Fibroblast of skin of abdomen (primary cell): ENCODE measurements at regions not wholly inside any gene's neighbourhood (a gene's known extent, or its start where the extent isn't known, plus 50 kb on each side); places are given as distances from the start of the nearest gene placed in this dataset.

Source experiments
- DNase-seq: peaks from one replicate; pipeline ENCODE4 v3.0.0-alpha.2; 2013

DNA sequence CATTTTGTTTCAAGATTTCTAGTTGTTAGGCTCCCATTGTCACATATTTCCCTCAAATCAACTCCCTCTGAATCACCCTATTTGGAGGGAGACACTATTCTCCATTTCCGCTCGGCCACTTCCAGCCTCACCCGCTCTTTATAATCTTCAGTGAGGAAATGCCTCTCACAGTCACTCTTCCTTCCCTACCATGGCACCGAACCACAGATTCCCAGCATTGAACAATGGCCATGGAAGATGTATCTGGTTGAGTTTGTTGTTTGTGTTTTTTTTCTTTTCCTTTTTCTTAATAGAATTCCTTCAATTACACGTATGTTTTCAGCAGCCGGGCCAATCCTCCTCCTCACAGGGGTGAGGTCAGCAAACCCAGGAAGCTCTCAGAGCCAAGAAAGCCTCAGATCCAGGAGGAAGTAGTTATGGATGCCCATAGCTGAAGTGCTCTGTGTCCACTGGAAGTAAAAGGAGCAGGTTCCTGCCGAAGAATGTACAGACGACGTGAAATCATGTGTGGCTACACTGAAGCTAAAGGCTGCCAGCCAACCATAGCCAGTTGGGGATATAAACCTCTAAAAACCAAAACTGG lies 472.1 kb downstream of the FOXO1 start:
- no peak for DNase-seq

DNA sequence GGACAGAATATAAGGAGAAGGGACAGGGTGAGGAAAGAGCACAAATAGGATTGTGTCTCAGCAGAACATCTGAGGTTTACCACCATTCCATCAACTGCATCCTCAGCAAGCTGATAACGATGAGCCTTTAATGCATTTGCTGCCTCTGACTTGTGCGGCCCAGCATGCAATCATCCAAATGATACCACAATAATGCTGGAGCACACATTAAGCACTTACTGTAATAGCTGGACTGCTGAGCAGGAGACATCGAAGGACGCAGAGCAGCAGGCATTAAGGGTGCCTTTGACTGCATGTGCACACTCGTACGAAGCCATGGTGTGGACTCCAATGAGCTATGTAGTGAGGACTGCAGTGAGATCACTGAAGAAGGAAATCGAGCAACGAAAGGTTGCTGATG lies 469.4 kb downstream of the FOXO1 start:
- no peak for DNase-seq

- no peak for DNase-seq
Measured at GRCh38 chr13:40197936-40198595, 468.4 kb downstream of the FOXO1 start.

DNA sequence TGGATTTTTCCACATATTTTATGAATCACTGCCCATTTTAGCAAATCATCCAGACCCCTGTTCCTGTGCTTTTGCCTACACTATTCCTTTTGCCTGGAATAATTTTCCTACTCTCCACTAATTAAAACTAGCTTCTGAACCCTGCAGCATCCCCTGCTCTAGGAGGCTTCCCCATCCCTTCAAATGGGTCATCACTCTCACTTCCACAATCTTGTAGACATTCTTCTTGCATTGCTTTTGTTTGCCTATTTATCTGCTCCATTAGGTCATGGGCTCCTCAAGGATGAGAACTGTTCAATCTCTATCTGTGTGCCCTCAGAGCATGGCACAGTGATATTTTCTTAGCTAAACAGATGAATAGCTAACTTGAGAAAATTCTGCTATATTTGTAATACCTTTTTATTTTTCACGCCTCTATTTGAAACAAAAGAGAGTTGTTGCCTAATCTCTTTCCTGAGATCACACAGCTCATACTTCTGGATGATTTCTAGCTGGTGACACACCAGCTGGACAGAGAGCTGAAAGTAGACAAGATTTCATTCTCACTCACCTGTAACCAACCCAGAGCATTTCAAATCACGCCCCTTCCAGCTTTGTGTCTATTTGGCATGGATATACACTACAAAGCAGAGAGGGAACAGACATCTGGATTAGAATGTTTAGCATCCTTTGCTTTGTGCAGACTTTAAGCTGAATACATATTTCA lies 466.0 kb downstream of the FOXO1 start:
- DNase-seq: no peak

- no peak for DNase-seq
Measured at GRCh38 chr13:40204246-40204645, 462.2 kb downstream of the FOXO1 start.

- no peak for DNase-seq
Measured at GRCh38 chr13:40205771-40206240, 460.6 kb downstream of the FOXO1 start.

DNA sequence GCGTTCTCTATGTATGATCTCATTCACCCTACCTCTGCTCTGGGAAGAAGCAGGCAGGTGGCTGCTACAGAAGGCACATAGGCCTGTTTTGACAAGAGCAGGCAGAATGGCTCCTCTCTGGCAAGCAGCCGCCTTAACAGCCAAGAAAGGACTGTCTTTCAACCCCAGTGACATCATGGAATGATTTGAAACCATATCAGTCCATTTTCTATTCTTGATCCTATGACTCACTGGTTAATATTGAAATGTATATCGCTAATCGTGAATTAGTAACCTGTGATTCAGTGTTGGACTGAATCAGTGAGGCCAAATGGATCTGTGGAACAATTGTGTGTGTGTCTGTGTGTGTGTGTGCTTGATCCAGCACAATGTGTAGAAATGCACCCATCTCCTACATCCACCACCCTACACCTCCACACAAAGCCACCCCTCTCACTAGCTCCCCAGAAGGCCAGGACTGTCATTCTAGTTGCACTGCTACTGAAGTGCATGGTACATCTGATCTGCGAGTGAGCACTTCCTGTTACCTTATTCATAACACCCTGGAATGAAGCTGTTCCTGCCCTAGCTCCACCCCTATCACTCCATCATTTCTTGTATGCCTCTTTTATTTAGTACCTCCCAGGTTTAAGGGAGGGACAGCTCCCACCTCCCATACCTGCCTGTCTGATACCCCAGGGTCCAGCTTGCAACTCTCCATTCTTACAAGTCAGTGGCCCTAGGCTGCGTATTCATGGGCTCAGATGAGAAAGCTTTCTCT lies 460.0 kb downstream of the FOXO1 start:
- peak; percentile 18 for DNase-seq

DNA sequence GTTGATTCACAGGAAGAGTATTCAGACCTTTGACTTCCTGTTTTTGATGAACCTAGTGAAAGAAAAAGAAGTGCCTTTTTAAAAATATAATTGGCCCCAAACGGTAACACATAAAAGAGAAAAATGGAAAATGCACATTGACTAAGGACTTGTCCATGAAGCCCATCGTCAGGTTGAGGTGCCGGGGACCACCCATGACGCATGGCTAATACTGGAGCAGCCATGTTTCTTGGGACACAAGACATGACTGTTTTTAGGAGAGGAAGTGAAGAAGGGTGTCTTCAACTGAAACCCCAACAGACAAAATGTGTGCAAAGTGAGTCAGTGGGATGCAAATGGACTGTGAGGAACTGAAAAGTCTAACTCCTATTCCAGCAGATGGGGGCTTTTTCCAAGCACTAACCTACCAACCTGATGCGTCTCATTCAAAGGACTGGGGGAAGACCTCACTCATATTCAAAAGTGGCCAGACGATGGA lies 459.4 kb downstream of the FOXO1 start:
- DNase-seq: no peak

DNA sequence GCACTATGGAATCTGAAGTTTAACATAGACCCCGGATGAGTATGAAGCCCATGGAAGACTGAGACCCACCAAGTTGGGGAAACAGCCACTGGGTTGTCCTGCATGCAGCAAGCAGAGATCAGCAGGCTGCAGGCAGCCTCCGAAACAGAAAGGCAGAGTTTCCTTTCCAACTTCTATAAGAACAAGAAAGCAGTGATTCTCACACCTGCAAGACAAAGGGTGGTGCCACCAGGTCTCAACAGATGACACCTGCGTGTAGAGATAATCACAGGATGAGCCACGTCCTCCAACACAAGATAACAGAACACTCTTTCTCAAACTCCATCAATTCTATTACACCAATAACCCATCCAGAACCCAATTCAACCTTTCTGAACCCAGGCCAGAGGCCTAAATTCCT lies 457.9 kb downstream of the FOXO1 start:
- DNase-seq: no peak

DNA sequence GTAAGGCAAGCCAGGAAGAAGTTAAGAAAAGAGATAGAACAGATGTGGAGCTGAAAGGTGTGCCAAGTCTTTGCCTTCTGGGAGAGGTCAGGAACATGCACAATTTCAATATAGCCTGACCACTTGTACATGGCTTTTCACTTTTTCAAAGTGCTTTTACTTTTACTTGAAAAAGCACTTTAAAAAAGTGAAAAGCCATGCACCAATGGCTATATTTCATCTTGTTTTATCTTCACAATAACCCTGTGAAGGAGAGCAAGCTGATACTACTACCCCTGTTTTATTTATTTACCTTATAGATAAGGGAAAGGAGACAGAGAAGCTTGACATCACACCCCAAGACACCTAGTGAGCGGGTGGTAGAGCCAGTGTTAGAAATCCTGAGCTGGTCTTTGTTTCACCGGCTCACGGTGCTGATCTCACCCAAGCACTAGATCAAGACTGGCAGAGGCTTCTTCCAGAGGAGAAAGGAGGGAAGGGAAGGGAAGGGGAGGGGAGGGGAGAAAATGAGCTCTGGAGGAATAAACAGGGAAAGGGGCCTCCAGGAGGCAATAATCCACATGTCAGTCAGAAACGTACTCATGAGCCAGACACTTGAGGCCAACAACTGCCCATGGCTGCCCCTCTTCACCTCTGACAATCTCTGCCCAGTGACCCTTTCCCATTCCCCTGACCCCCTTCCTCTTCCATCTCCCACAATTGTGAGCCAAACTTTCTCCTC lies 455.4 kb downstream of the FOXO1 start:
- DNase-seq: no peak

DNA sequence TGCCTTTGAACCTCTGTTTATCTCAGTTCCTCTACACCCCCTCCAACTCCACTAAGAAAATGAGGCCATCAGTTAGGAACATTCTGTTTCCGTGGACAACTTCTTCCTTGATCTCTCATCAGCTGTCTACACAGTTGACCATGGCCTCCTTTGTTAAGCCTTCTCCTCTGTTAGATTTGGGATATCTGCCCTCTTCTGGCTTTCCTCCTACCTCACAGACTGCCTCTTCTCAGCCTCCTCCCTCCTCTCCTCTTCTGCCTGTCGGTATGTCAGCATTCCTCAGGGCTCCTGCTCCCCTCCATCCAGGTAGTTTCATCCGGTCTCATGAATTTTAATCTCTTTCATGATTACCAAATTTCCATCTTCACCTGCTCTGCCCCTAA lies 454.9 kb downstream of the FOXO1 start:
- no peak for DNase-seq

GRCh38 chr13:40213779-40214178 lies 452.7 kb downstream of the FOXO1 start:
- no peak for DNase-seq

DNA sequence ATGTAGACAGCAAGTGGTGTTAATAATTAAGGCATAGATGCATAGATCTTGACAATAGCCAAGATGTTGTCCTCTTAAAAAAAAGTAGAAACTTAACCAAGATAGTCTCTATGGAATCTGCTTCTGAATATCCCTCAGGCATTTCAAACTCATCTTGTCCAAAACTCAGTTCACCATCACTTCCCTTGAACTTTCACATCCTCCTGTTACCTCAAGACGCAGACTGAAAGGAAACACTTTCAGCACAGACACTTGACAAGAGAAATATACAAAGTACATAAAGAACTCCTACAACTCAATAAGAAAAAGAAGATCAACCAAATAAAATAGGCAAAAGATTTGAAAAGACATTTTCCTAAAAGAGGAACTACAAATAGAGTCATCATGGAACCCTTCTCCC lies 451.1 kb downstream of the FOXO1 start:
- DNase-seq: no peak

- no peak for DNase-seq
Measured at GRCh38 chr13:40215747-40216146, 450.7 kb downstream of the FOXO1 start.

DNA sequence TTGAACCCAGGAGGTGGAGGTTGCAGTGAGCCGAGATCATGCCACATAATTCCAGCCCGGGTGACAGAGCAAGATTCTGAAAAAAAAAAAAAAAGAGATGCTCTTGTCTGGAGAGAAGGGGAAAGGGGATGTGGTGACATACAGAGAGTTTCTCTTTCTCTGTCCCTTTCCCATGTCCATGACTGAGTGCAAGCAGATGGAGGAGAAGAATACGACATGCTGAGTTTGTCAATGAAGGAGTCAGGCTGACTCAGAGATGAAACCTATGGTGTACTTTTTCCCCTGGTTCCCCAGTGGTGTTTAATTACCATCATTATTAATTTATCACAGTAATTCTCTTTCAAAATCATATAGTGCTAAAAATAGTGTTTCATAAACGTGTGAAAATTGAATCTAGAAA lies 448.8 kb downstream of the FOXO1 start:
- DNase-seq: no peak

DNA sequence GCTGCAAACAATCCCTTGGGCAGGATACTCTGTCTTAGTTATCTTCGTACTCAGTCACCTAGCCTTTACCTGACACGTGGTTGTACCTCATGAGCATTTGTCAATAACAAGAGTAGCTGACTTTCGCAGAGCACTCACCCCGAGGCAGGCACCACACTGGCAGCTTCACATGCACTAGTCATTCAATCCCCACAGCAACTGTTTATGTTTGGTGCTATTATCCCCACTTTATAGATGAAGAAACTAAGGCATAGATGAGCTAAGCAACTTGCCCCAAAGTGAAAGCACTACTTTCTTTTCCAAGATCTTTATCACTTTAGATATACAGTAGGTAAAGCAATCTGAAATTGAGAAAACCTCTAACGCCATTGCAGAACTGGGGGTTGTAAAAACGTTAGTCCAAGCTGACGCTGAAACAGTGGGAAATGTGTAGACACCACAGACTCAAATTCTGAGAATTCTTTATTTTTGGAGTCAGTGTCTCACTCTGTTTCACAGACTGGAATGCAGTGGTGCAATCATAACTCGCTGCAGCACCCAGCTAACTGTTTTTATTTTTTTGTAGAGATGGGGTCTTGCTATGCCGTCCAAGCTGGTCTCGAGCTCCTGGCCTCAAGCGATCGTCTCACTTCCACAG lies 446.0 kb downstream of the FOXO1 start:
- peak; percentile 36 for DNase-seq

DNA sequence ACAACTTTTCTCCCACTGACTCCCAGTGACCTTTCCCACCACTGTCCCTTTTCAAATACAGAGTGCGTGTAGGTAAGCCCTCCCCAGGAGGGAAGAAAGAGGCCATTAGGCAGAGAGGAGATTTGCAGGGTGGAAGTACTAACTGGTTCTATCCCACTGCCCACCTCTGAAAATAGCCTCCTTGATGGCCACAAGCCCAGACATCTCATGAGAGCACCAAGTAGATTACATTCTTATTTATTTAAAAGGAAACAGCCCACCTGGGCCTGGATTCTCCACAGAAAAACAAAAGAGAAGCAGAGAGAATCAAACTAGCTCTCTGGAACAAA lies 445.3 kb downstream of the FOXO1 start:
- DNase-seq: no peak

DNA sequence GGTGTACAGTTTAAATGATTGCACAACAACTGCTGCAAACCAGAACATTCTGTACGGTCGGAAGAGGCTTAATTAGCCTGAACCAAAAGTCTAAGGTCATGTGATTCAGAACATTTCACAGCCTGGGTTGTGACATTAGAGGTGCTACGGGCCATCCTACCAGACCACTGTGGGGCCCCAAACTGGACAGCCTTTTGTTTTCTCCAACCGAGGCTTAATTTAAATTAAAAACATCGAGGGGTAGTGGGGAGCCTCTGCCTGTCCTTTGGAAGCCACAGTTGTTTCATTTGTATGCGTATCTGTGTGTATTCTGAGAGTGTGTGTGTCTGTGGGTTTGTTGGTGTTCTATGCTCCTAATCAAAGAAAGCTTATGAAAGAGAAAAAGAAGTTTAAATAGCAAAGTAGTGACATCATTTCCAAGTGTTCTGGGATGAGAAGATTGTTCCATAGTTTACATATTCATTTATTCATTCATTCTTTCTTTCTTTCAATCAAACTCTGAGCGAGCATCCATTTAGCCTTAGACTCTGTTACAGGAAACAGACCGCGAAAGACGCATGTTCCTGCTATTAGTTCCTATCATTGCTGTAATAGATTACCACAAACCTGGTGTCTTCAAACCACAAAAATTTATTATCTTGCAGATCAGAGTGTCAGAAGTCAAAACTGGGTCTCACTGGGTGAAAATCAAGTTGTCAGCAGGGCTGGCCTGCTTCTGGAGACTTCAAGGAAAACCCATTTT lies 444.8 kb downstream of the FOXO1 start:
- DNase-seq: peak; percentile 78

- no peak for DNase-seq
Measured at GRCh38 chr13:40223585-40223984, 442.9 kb downstream of the FOXO1 start.

DNA sequence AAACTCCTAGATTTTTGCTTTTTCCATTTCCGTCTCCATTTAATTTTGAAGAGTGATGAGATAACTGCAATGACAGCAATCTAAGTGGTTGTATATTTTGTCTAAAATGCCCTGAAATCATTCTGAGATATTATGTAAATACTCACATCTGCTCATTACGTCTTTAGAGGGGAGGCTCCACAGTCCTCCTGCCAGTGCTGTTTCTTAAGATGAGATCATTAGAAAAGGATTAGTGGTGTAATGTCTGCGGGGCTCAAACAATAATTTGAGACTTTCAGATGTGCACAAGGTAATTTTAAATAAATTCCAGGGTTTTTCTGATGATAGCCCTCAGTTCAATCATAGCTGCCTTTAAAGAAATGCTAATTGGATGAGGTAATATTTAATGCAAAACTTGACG lies 437.9 kb downstream of the FOXO1 start:
- DNase-seq: no peak

- no peak for DNase-seq
Measured at GRCh38 chr13:40228990-40229389, 437.5 kb downstream of the FOXO1 start.
